ENCODE measurements at regions not wholly inside any gene's neighbourhood (a gene's known extent, or its start where the extent isn't known, plus 50 kb on each side); places are given as distances from the start of the nearest gene placed in this dataset.

DNA sequence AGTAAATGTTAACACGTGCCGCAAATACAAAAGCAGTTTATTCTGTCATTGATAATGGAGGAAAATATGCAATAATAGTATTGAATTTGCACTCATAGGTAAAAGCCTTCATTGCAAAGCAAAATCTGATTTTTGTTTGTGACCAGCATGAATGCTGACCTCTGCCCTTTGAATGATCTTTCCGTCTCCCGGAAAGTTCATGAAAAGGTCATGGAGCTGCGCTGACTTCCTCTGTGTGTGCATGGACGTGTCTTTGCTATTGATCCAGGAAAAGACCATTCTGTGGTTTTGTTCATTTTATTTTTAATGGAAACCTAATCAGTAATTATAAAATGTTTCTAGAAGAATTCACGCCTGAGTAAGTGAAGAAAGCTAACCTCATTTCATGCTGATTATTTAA, 320.0 kb downstream of the MTX2 start:
- 92% methylated on average over 7 of the region's 7 CpGs for WGBS
- Histone ChIP-seq H3K27ac (ENCODE audit: low read depth, low read length) (no peak overlapping the region), H3K9ac (ENCODE audit: low read depth, low read length) (no peak overlapping the region), H3K4me1 (ENCODE audit: insufficient read depth, low read length) (no peaks in the 10 kb centered on the region), H3K4me3 (ENCODE audit: low read length) (no peak overlapping the region), H3K36me3 (ENCODE audit: insufficient read depth, low read length) (no peaks in the 10 kb centered on the region), H3K9me3 (ENCODE audit: insufficient read depth, low read depth, low read length) (no peaks in the 10 kb centered on the region), H3K27me3 (ENCODE audit: insufficient read depth, low read length) (no peaks in the 10 kb centered on the region)

DNA sequence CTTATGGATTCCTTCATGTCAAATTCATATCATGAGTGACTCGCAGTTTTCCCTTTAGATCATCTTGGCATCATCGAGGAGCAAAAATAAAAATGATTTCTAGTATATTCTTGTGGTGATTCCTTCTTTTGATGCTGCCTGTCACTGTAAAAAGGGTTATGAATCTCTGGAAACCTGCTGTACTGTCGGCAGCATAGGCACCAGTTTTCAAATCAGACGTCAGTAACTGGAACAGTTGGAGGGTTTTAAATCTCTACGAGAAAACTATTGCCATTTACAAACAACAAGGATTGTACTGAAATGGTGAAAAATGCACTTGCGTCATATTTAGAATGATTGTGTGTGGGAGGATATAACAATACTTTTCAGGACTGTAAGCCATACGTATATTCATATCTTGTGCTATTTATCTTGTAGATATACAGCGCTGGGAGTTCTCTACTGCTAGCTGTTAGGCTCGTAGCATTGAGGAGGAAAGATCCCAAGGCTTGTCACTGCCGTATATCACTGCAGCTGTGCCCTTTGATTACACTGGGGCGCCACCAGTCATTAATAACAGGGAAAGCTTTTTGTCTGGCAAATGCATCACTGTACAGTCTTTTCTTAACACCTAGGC, 320.7 kb downstream of the MTX2 start:
- no peaks in the 10 kb centered on the region for H3K36me3 ChIP-seq (ENCODE audit: insufficient read depth, low read length)
- 94% methylated on average over 11 of the region's 11 CpGs for WGBS
- H3K27ac ChIP-seq (ENCODE audit: low read depth, low read length): no peak overlapping the region
- H3K4me1 ChIP-seq (ENCODE audit: insufficient read depth, low read length): no peaks in the 10 kb centered on the region
- H3K9ac ChIP-seq (ENCODE audit: low read depth, low read length): no peak overlapping the region
- H3K27me3 ChIP-seq (ENCODE audit: insufficient read depth, low read length): no peaks in the 10 kb centered on the region
- H3K4me3 ChIP-seq (ENCODE audit: low read length): no peak overlapping the region
- H3K9me3 ChIP-seq (ENCODE audit: insufficient read depth, low read depth, low read length): no peaks in the 10 kb centered on the region

DNA sequence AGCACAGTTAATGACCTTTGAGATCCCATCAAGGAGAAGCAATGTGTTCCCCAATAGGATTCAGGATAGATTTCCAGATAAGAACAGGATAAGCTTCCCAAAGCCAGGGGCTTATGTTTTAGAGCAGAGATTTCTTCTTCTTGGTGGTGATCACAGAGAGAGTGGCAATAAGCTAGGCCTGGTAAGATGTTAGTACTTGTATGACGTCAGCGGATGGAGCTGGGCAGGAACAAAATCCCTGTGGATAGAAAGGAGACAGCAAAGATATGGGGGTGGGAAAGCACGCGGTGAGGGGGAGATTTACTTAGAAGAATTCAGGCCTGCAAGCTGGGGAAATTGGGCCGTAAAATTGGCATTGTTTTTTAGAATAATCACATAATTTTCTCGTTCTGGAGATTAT, 323.0 kb downstream of the MTX2 start:
- H3K36me3 ChIP-seq (ENCODE audit: insufficient read depth, low read length): no peaks in the 10 kb centered on the region
- H3K4me1 ChIP-seq (ENCODE audit: insufficient read depth, low read length): no peaks in the 10 kb centered on the region
- no peaks in the 10 kb centered on the region for H3K9me3 ChIP-seq (ENCODE audit: insufficient read depth, low read depth, low read length)
- no peaks in the 10 kb centered on the region for H3K27me3 ChIP-seq (ENCODE audit: insufficient read depth, low read length)
- 95% methylated on average over 6 of the region's 6 CpGs for WGBS
- H3K27ac ChIP-seq (ENCODE audit: low read depth, low read length): no peak overlapping the region
- no peak overlapping the region for H3K4me3 ChIP-seq (ENCODE audit: low read length)
- H3K9ac ChIP-seq (ENCODE audit: low read depth, low read length): no peak overlapping the region

DNA sequence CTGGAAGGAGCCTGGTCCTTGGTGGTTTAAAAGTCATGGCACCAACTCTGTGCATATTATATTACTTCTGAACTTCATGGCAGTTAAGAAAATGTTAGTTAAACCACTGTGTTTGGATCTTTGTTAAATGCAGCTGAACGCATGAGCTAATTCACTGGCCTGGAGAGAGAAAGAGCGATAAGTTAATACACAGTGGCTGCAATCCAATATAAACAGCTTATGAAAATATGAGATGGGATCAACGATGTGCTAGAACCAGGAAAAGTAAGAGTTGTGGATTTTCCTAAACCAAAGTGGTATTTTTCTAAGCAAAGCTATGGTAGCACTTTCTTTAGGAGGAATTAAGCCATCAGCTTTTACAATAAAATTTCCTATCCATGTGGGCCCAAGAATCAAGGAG, 326.7 kb downstream of the MTX2 start:
- Histone ChIP-seq H3K27ac (ENCODE audit: low read depth, low read length) (no peak overlapping the region), H3K27me3 (ENCODE audit: insufficient read depth, low read length) (peaks cover 11% of the 10 kb centered on the region; the same call in 1 of the 2 replicates), H3K9me3 (ENCODE audit: insufficient read depth, low read depth, low read length) (no peaks in the 10 kb centered on the region), H3K4me1 (ENCODE audit: insufficient read depth, low read length) (peaks cover 12% of the 10 kb centered on the region), H3K4me3 (ENCODE audit: low read length) (no peak overlapping the region), H3K36me3 (ENCODE audit: insufficient read depth, low read length) (no peaks in the 10 kb centered on the region), H3K9ac (ENCODE audit: low read depth, low read length) (no peak overlapping the region)
- WGBS: 94% methylated on average over 3 of the region's 3 CpGs

DNA sequence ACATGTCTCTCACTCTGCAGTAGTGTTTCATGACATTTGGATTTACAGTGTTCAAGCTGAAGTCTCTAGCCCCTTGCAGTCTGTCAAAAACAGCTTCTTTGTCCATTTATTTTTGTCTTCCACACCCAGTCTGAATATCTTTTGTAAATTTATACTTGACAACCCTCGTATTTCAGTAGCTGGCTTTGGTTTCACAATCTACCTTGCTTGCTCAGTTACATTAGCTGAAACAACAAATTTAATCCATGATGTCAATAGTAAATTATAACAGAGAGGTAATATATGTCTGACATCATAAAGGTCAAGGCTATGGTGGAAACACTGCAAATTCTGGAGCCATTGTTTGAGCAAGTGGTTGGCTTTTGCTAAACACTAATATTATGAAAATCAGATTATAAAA, 328.7 kb downstream of the MTX2 start:
- WGBS: 91% methylated on average over 1 of the region's 1 CpG

DNA sequence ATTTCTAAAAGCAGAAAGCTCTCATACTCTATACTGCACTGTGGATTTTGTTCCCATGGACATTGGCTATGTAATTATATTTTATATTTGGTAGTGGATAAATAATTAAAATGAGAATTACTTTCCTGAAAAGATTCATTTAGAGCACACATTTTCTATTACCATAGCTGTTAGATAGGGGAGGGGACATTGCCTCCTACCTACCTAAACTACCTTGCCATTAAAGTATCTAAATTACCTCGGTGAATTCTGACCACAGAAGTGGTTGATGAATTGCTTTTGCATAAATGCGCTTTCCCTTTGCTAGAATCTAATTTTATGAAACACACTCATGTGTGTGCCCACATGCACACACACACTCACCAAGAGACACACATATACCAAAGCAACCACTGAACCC, 329.1 kb downstream of the MTX2 start:
- H3K9me3 ChIP-seq (ENCODE audit: insufficient read depth, low read depth, low read length): no peaks in the 10 kb centered on the region
- H3K4me1 ChIP-seq (ENCODE audit: insufficient read depth, low read length): peaks cover 12% of the 10 kb centered on the region
- no peak overlapping the region for H3K9ac ChIP-seq (ENCODE audit: low read depth, low read length)
- peaks cover 16% of the 10 kb centered on the region; the same call in 1 of the 2 replicates for H3K27me3 ChIP-seq (ENCODE audit: insufficient read depth, low read length)
- no peaks in the 10 kb centered on the region for H3K36me3 ChIP-seq (ENCODE audit: insufficient read depth, low read length)
- no peak overlapping the region for H3K4me3 ChIP-seq (ENCODE audit: low read length)
- no peak overlapping the region for H3K27ac ChIP-seq (ENCODE audit: low read depth, low read length)
- 74% methylated on average over 2 of the region's 2 CpGs for WGBS

More for the DNA sequence above, 328.7 kb downstream of the MTX2 start:
- Histone ChIP-seq H3K27ac (ENCODE audit: low read depth, low read length) (no peak overlapping the region), H3K4me1 (ENCODE audit: insufficient read depth, low read length) (peaks cover 12% of the 10 kb centered on the region), H3K9me3 (ENCODE audit: insufficient read depth, low read depth, low read length) (no peaks in the 10 kb centered on the region), H3K4me3 (ENCODE audit: low read length) (no peak overlapping the region), H3K27me3 (ENCODE audit: insufficient read depth, low read length) (peaks cover 16% of the 10 kb centered on the region; the same call in 1 of the 2 replicates), H3K9ac (ENCODE audit: low read depth, low read length) (no peak overlapping the region), H3K36me3 (ENCODE audit: insufficient read depth, low read length) (no peaks in the 10 kb centered on the region)

DNA sequence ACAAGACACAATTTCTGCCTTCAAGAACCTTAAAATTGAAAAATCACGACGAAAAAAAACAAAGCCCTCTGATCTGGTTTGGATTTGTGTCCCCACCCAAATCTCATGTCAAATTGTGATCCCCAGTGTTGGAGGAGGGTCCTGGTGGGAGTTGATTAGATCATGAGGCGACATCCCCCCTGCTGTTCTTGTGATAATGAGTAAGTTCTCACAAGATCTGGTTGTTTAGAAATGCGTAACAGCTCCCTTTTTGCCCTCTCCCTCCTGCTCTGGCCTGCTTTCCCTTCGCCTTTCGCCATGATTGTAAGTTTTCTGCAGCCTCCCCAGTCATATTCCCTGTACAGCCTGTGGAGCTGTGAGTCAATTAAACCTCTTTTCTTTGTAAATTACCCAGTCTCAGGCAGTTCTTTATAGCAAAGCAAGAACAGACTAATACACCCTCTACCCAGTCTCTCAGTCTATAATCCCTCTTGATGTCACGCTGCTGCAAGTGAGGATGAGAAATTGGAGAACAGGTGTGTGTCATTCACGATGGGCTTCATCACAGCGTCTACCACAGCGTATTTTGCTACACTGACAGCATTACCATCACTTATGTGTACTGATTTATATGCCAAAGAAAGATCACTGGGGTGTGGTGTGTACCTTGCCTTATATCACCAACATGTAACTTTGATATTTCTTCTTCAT, 330.7 kb downstream of the MTX2 start:
- peaks cover 16% of the 10 kb centered on the region; the same call in 1 of the 2 replicates for H3K27me3 ChIP-seq (ENCODE audit: insufficient read depth, low read length)
- no peaks in the 10 kb centered on the region for H3K36me3 ChIP-seq (ENCODE audit: insufficient read depth, low read length)
- no peak overlapping the region for H3K27ac ChIP-seq (ENCODE audit: low read depth, low read length)
- H3K4me1 ChIP-seq (ENCODE audit: insufficient read depth, low read length): peaks cover 12% of the 10 kb centered on the region
- 67% methylated on average over 10 of the region's 10 CpGs for WGBS
- H3K4me3 ChIP-seq (ENCODE audit: low read length): no peak overlapping the region
- H3K9me3 ChIP-seq (ENCODE audit: insufficient read depth, low read depth, low read length): no peaks in the 10 kb centered on the region
- H3K9ac ChIP-seq (ENCODE audit: low read depth, low read length): no peak overlapping the region

DNA sequence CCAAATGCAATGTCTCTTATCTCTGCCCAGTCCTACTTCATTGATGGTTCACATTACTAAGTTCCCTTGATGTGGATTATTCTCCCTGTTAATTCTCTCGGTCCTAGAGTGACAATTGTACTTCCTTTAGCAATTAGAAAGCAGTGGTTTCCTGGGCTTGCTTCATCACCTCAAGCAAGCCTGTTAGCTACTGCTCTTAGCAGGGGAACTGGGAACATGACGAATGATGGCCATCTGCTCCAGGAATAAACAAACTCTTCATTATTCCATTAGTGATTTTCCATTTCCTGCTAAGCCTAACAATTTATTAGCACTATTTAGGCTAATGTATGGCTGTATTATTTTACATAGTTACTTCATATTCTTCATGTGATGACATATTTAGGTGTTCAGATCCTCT, 331.8 kb downstream of the MTX2 start:
- H3K27ac ChIP-seq (ENCODE audit: low read depth, low read length): no peak overlapping the region
- peaks cover 12% of the 10 kb centered on the region for H3K4me1 ChIP-seq (ENCODE audit: insufficient read depth, low read length)
- H3K36me3 ChIP-seq (ENCODE audit: insufficient read depth, low read length): no peaks in the 10 kb centered on the region
- no peaks in the 10 kb centered on the region for H3K9me3 ChIP-seq (ENCODE audit: insufficient read depth, low read depth, low read length)
- H3K4me3 ChIP-seq (ENCODE audit: low read length): no peak overlapping the region
- H3K27me3 ChIP-seq (ENCODE audit: insufficient read depth, low read length): peaks cover 16% of the 10 kb centered on the region; the same call in 1 of the 2 replicates
- H3K9ac ChIP-seq (ENCODE audit: low read depth, low read length): no peak overlapping the region
- WGBS: 93% methylated on average over 2 of the region's 2 CpGs

DNA sequence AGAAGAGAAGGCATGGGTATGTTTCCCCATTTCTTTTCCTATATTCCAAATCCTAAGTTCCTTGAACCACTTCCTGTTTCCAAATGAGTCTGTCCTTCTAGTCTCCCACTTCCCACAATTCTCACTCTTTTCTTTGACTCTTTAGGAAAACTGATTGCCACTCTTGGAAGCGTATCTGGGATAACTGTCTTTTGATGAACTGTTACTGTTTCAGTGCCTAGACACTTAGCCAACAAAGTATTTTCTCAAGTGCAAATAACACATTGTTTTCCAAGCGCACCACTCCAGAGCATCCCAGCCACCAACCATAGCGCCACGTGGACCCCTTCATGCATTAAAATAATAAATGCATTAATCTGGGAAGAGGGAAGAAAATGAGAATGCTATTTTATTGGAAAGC, 342.8 kb downstream of the MTX2 start:
- no peaks in the 10 kb centered on the region for H3K9me3 ChIP-seq (ENCODE audit: insufficient read depth, low read depth, low read length)
- 96% methylated on average over 2 of the region's 4 CpGs for WGBS
- no peak overlapping the region for H3K4me3 ChIP-seq (ENCODE audit: low read length)
- H3K4me1 ChIP-seq (ENCODE audit: insufficient read depth, low read length): no peaks in the 10 kb centered on the region
- no peak overlapping the region for H3K27ac ChIP-seq (ENCODE audit: low read depth, low read length)
- no peaks in the 10 kb centered on the region for H3K36me3 ChIP-seq (ENCODE audit: insufficient read depth, low read length)
- H3K27me3 ChIP-seq (ENCODE audit: insufficient read depth, low read length): no peaks in the 10 kb centered on the region
- H3K9ac ChIP-seq (ENCODE audit: low read depth, low read length): no peak overlapping the region

DNA sequence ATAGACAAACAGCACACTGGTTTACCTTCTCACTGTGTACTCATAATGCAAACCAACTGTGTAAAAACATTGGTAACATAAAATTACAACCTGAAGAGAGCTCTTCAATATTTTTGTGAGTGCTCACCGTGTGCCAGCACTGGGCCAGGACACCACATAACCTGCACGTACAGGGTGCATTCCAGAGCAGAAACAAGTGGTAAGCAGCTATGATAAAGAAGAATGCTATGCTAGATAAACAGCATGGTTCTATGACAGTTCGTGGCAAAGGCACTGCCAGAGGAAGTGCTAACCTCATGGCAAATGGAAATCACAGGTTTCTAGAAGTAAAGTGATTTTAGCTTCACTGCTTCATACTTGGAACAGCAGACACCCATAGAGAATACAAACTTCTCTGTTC, 343.5 kb downstream of the MTX2 start:
- no peaks in the 10 kb centered on the region for H3K9me3 ChIP-seq (ENCODE audit: insufficient read depth, low read depth, low read length)
- no peaks in the 10 kb centered on the region for H3K27me3 ChIP-seq (ENCODE audit: insufficient read depth, low read length)
- no peak overlapping the region for H3K27ac ChIP-seq (ENCODE audit: low read depth, low read length)
- H3K4me3 ChIP-seq (ENCODE audit: low read length): no peak overlapping the region
- no peak overlapping the region for H3K9ac ChIP-seq (ENCODE audit: low read depth, low read length)
- no peaks in the 10 kb centered on the region for H3K36me3 ChIP-seq (ENCODE audit: insufficient read depth, low read length)
- no peaks in the 10 kb centered on the region for H3K4me1 ChIP-seq (ENCODE audit: insufficient read depth, low read length)
- WGBS: 80% methylated on average over 3 of the region's 3 CpGs

DNA sequence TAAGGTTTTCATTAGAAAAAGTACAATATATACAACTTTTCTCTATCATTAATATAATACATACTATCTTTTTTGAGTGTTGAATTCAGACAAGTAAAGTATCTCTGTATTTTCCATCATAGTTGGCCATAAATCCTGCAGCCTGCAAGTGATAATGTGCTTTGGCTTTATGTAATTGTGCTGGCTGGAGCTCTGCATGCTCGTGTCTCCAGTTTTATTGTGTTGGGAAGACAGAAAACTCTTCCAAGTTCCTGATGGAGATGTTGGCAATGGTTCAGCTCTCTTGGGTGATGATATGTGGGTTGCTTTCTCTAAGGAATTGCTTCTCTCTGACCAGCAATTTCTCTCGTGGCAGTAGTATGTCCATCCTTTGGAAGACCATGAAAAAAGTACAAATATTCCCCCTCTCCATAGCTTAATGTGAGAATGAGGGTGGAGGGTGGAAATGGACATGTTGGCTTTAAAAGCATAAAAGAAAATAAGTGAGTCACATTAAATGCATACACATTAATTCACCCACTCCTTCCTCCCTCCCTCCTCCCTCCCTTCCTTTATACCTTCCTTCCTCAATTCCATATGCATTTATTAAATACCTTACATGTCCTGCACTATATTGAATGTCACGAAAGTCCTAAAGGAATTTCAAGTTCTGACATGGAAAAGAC, 344.2 kb downstream of the MTX2 start:
- no peaks in the 10 kb centered on the region for H3K36me3 ChIP-seq (ENCODE audit: insufficient read depth, low read length)
- no peak overlapping the region for H3K9ac ChIP-seq (ENCODE audit: low read depth, low read length)
- H3K4me1 ChIP-seq (ENCODE audit: insufficient read depth, low read length): no peaks in the 10 kb centered on the region
- WGBS: 90% methylated on average over 2 of the region's 3 CpGs
- no peaks in the 10 kb centered on the region for H3K9me3 ChIP-seq (ENCODE audit: insufficient read depth, low read depth, low read length)
- H3K4me3 ChIP-seq (ENCODE audit: low read length): no peak overlapping the region
- H3K27me3 ChIP-seq (ENCODE audit: insufficient read depth, low read length): no peaks in the 10 kb centered on the region
- no peak overlapping the region for H3K27ac ChIP-seq (ENCODE audit: low read depth, low read length)

Measured in HUES64 (cell line).